Mesendoderm (in vitro differentiated cells): ENCODE measurements at regions not wholly inside any gene's neighbourhood (a gene's known extent, or its start where the extent isn't known, plus 50 kb on each side); places are given as distances from the start of the nearest gene placed in this dataset.
"Not testable (repeated sequence)": the region's sequence is repeated elsewhere in the genome, so short reads cannot be mapped to it uniquely, and the experiment has no call there.

Experiments used
- DNase-seq: peaks from one replicate; pipeline ENCODE4 v3.0.0; 2013
- H2AK5ac ChIP-seq: 2 replicates; pipeline ENCODE4 v1.6.1; 2013; ENCODE audit warnings: low read length, inconsistent platforms
- H2BK120ac ChIP-seq: 2 replicates; pipeline ENCODE4 v1.6.1; 2013; ENCODE audit warnings: low read depth, mild to moderate bottlenecking, low read length, moderate library complexity, mixed read lengths
- H2BK15ac ChIP-seq: replicated peaks from 2 replicates; pipeline ENCODE4 v1.6.1; 2013; ENCODE audit warnings: low read depth, mild to moderate bottlenecking, moderate library complexity
- H2BK5ac ChIP-seq: 2 replicates; pipeline ENCODE4 v1.6.1; 2013; ENCODE audit warnings: low read length, inconsistent platforms
- H3K18ac ChIP-seq: 2 replicates; pipeline ENCODE4 v1.6.1; 2013; ENCODE audit warnings: mild to moderate bottlenecking, low read length, mixed read lengths
- H3K23ac ChIP-seq: one replicate; pipeline ENCODE4 v1.6.1; 2013; ENCODE audit warnings: low read length
- H3K27ac ChIP-seq: 2 replicates; pipeline ENCODE4 v1.5.1; 2013; ENCODE audit warnings: low read depth, mild to moderate bottlenecking, inconsistent platforms, low read length, moderate library complexity
- H3K27me3 ChIP-seq: 2 replicates; pipeline ENCODE4 v1.6.1; 2013; ENCODE audit warnings: low read length, control low read depth, mild to moderate bottlenecking, inconsistent platforms; ENCODE audit not compliant: insufficient read depth, poor library complexity
- H3K36me3 ChIP-seq: 2 replicates; pipeline ENCODE4 v1.6.1; 2013; ENCODE audit warnings: low read length, inconsistent platforms; ENCODE audit not compliant: control insufficient read depth, insufficient read depth
- H3K4ac ChIP-seq: one replicate; pipeline ENCODE4 v1.6.1; 2013; ENCODE audit warnings: low read depth, mild to moderate bottlenecking, low read length, moderate library complexity
- H3K4me1 ChIP-seq: 2 replicates; pipeline ENCODE4 v1.6.1; 2013; ENCODE audit warnings: low read depth, low read length, inconsistent platforms; ENCODE audit not compliant: control insufficient read depth
- H3K4me2 ChIP-seq: 2 replicates; pipeline ENCODE4 v1.6.1; 2013; ENCODE audit warnings: low read length
- H3K4me3 ChIP-seq: 2 replicates; pipeline ENCODE4 v1.5.1; 2013; ENCODE audit warnings: mild to moderate bottlenecking, low read length
- H3K56ac ChIP-seq: one replicate; pipeline ENCODE4 v1.6.1; 2013; ENCODE audit warnings: low read length
- H3K79me1 ChIP-seq: 2 replicates; pipeline ENCODE4 v1.6.1; 2013; ENCODE audit warnings: low read length, inconsistent platforms
- H3K79me2 ChIP-seq: 2 replicates; pipeline ENCODE4 v1.6.1; 2013; ENCODE audit warnings: mild to moderate bottlenecking, low read length; ENCODE audit not compliant: control insufficient read depth, insufficient read depth
- H3K9ac ChIP-seq: 2 replicates; pipeline ENCODE4 v1.6.1; 2013; ENCODE audit warnings: low read length, inconsistent platforms
- H4K5ac ChIP-seq: one replicate; pipeline ENCODE4 v1.6.1; 2013; ENCODE audit warnings: low read length
- H4K8ac ChIP-seq: one replicate; pipeline ENCODE4 v1.6.1; 2013; ENCODE audit warnings: low read depth, mild to moderate bottlenecking, control low read depth, low read length, moderate library complexity
- WGBS: extraction: QIAGEN DNeasy Blood & Tissue Kit; methylation state at CpG from one replicate; pipeline ENCODE4 v1.1.7; 2013; ENCODE audit warnings: low lambda C conversion rate, missing lambda C conversion rate; ENCODE audit not compliant: insufficient coverage; ENCODE audit errors: extremely low coverage; 5-methylcytosine and 5-hydroxymethylcytosine counted together

DNA sequence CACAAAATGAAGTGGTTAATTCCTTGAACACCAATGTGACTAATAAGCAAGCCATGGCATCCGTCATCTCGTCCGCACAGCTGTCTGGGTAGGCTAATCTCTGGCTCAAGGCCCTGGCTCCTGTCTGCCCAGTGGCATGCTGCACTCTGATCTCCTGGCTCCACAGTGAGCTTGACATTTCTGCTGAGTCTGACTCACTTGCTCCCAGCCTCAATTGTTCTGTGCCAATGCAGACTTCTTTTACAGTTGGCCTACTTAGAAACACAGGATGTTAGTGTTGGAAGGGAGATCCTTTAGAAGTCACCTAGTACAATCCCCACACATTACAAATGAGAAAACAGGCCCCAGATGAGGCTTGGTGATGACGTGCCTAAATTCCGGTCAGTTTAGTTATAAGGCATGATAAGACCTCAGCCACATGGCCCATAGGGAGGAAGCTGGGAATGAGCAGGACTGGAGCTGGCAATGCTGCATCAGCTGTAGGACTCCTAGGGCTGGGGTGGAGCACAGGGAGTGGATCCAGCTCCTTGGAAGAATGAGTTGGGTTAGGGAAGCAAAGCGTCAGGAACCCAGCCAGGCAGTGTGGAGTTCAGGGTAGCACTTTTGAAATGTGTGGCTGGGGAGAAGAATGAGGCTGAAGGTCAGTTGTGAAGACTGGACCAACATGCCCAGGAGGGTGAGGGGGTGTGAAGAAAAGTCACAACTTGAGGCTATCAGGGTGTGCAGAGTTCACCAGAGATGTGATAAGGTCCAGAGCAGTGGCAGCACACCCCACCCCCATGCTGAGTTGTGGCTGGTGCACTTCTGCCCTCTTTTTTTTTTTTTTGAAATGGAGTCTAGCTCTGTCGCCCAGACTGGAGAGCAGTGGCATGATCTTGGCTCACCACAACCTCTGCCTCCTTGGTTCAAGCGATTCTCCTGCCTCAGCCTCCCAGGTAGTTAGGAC lies 70.2 kb upstream of the EED start:
- peaks cover 3% of the 10 kb centered on the region for H3K4me1 ChIP-seq
- H3K27ac ChIP-seq: no peak overlapping the region
- WGBS: no CpG with 5 or more reads among the region's 8 CpGs

DNA sequence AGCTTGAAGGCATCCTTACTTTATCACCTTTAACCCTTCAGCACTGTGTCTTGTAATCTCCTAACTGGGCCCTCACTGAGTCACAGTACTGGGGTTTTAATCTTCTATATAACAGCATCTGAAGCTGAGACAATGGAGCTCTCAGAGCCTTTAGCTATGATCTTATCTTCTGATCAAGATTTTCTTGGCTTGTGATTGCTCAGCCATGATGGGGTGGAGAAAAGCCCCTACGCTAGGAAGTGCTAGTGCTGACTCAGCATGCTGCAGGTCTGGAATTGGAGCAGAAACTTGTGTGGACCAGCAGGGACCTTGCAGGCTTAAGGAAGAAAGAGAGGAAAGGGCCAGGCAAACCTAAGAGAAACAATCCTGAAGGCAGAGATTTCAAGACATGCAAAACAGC lies 71.7 kb upstream of the EED start:
- peak; percentile 93 for DNase-seq
- H2BK15ac ChIP-seq: no peak overlapping the region
- H2BK5ac ChIP-seq: no peak overlapping the region
- H3K4me3 ChIP-seq: no peak overlapping the region
- peaks cover 3% of the 10 kb centered on the region for H3K4me1 ChIP-seq
- no peak overlapping the region for H2BK120ac ChIP-seq
- no peaks in the 10 kb centered on the region for H3K36me3 ChIP-seq
- no peak overlapping the region for H3K27ac ChIP-seq
- WGBS: no CpG with 5 or more reads among the region's 1 CpG
- no peak overlapping the region for H3K18ac ChIP-seq
- H2AK5ac ChIP-seq: no peak overlapping the region
- no peak overlapping the region for H4K8ac ChIP-seq
- no peaks in the 10 kb centered on the region for H3K27me3 ChIP-seq
- no peak overlapping the region for H4K5ac ChIP-seq
- no peak overlapping the region for H3K4ac ChIP-seq
- no peaks in the 10 kb centered on the region for H3K79me1 ChIP-seq
- no peak overlapping the region for H3K23ac ChIP-seq
- H3K56ac ChIP-seq: no peak overlapping the region
- no peaks in the 10 kb centered on the region for H3K79me2 ChIP-seq
- no peak overlapping the region for H3K4me2 ChIP-seq
- no peak overlapping the region for H3K9ac ChIP-seq

More for the DNA sequence above, 70.2 kb upstream of the EED start:
- H2BK120ac ChIP-seq: no peak overlapping the region
- H3K27me3 ChIP-seq: no peaks in the 10 kb centered on the region
- no peaks in the 10 kb centered on the region for H3K36me3 ChIP-seq
- no peak overlapping the region for H2BK15ac ChIP-seq
- no peak overlapping the region for H3K23ac ChIP-seq
- no peak for DNase-seq
- H2BK5ac ChIP-seq: no peak overlapping the region
- no peak overlapping the region for H3K4me2 ChIP-seq
- no peak overlapping the region for H3K4me3 ChIP-seq
- peak overlapping the region; percentile 7 for H3K56ac ChIP-seq
- H3K18ac ChIP-seq: no peak overlapping the region
- H4K8ac ChIP-seq: no peak overlapping the region
- no peaks in the 10 kb centered on the region for H3K79me1 ChIP-seq
- H3K4ac ChIP-seq: no peak overlapping the region
- H2AK5ac ChIP-seq: no peak overlapping the region
- no peak overlapping the region for H4K5ac ChIP-seq
- no peaks in the 10 kb centered on the region for H3K79me2 ChIP-seq
- H3K9ac ChIP-seq: no peak overlapping the region

DNA sequence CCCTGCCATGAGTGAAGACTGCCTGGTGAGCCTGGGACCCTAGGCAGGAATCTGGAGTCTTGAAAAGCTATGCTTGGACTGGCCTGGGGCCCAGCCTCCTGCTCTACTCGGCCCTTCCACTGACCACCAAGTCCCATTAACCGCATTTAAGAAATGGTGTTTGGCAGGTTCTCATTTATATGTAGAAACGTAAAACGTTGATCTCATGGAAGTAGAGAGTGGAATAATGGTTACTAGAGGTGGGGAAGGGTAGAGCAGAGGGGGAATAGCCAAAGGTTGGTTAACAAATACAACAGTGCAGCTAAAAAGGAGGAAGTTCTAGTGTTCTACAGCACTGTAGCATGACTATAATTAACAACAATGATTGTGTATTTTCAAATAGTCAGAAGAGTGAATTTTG lies 72.9 kb upstream of the EED start:
- Histone ChIP-seq H3K56ac (no peak overlapping the region), H3K36me3 (no peaks in the 10 kb centered on the region), H2BK5ac (no peak overlapping the region), H4K5ac (no peak overlapping the region), H3K79me1 (no peaks in the 10 kb centered on the region), H3K23ac (no peak overlapping the region), H3K4ac (no peak overlapping the region), H3K27me3 (no peaks in the 10 kb centered on the region), H3K27ac (no peak overlapping the region), H3K79me2 (no peaks in the 10 kb centered on the region), H3K18ac (no peak overlapping the region), H4K8ac (no peak overlapping the region), H3K4me1 (peaks cover 3% of the 10 kb centered on the region), H3K4me3 (no peak overlapping the region), H2BK120ac (no peak overlapping the region), H3K9ac (no peak overlapping the region), H2AK5ac (no peak overlapping the region), H3K4me2 (no peak overlapping the region), H2BK15ac (no peak overlapping the region)
- no peak for DNase-seq
- WGBS: no CpG with 5 or more reads among the region's 4 CpGs

DNA sequence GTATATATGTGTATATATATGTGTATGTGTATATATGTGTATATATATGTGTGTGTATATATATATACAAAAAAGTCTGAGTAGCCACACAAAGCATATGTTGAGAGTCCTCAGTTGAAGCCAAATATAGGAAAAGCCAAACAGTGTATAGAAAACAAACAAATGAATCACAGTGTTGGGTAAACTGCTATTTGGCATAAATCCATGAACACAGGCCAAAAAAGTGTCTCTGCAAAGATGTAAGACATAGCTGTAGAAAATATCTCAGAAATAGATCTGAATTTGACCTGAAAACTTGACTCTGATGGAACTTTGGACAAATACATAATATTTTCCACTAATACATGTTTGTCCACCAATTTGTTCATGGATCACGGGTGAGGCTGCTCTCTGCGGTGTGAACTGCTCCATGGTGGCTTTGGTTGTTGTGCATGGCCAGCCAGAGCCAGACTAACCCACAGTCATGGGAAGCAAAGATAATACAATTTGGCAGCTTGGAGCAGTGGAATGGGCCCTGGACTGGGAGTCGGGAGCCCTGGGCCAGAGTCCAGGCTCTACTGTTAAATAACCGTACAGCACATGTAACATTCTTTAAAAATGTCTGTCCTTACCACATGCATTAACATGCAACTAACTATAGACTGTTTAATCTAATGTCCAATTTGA lies 76.9 kb upstream of the EED start:
- Histone ChIP-seq H2AK5ac (no peak overlapping the region), H3K4me3 (no peak overlapping the region), H3K27me3 (no peaks in the 10 kb centered on the region), H3K27ac (no peak overlapping the region), H2BK15ac (no peak overlapping the region), H3K4me1 (no peaks in the 10 kb centered on the region), H4K8ac (no peak overlapping the region), H3K4ac (no peak overlapping the region), H2BK5ac (no peak overlapping the region), H3K36me3 (no peaks in the 10 kb centered on the region), H3K4me2 (no peak overlapping the region), H3K18ac (no peak overlapping the region), H3K79me1 (no peaks in the 10 kb centered on the region), H3K79me2 (no peaks in the 10 kb centered on the region), H3K23ac (no peak overlapping the region), H2BK120ac (no peak overlapping the region), H4K5ac (no peak overlapping the region), H3K9ac (no peak overlapping the region), H3K56ac (no peak overlapping the region)
- no CpG with 5 or more reads among the region's 4 CpGs for WGBS
- no peak for DNase-seq

DNA sequence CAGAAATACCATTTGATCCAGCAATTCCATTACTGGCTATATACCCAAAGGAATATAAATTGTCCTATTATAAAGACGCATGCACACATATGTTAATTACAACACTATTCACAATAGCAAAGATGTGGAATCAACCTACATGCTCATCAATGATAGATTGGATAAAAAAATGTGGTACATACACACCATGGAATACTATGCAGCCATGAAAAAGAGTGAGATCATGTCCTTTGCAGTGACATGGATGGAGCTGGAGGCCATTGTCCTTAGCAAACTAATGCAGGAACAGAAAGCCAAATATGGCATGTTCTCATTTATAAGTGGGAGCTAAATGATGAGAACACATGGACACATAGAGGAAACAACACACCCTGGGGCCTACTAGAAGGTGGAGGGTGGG lies 78.3 kb upstream of the EED start:
- not testable (repeated sequence) for H3K27me3 ChIP-seq, H2BK120ac ChIP-seq, H3K9ac ChIP-seq, H3K18ac ChIP-seq, H2BK15ac ChIP-seq, H3K4me3 ChIP-seq, H3K27ac ChIP-seq, H2AK5ac ChIP-seq, DNase-seq, H4K8ac ChIP-seq, H3K23ac ChIP-seq, H3K4ac ChIP-seq, H3K36me3 ChIP-seq, H3K4me2 ChIP-seq, H3K4me1 ChIP-seq, H3K79me2 ChIP-seq, H3K56ac ChIP-seq, H4K5ac ChIP-seq, H2BK5ac ChIP-seq, H3K79me1 ChIP-seq
- WGBS: no CpG with 5 or more reads among the region's 1 CpG
